Smooth muscle cell (in vitro differentiated cells): ENCODE measurements at regions not wholly inside any gene's neighbourhood (a gene's known extent, or its start where the extent isn't known, plus 50 kb on each side); places are given as distances from the start of the nearest gene placed in this dataset.

Source experiments
- DNase-seq: peaks from one replicate; lab custom pipeline; 2025; ENCODE audit not compliant: unreplicated experiment; lab: John Stamatoyannopoulos, UW
- H2AFZ ChIP-seq: fragments of 200-600 bp; sonication (generic); 2 replicates; pipeline ENCODE4 v1.6.0; 2016; ENCODE audit warnings: antibody characterized with exemption, low read depth, mild to moderate bottlenecking
- H3F3A ChIP-seq: fragments of 200-600 bp; sonication (generic); 2 replicates; pipeline ENCODE4 v1.6.0; 2017; ENCODE audit warnings: antibody characterized with exemption, low read depth
- H3K27ac ChIP-seq: fragments of 200-600 bp; sonication (generic); 2 replicates; pipeline ENCODE4 v1.5.1; 2016; ENCODE audit warnings: low read depth, mild to moderate bottlenecking
- H3K27me3 ChIP-seq: fragments of 200-600 bp; sonication (generic); 2 replicates; pipeline ENCODE4 v1.6.1; 2016; ENCODE audit warnings: low read depth, mild to moderate bottlenecking
- H3K36me3 ChIP-seq: fragments of 200-600 bp; sonication (generic); 2 replicates; pipeline ENCODE4 v1.5.1; 2016; ENCODE audit warnings: low read depth
- H3K4me1 ChIP-seq: fragments of 200-600 bp; sonication (generic); 2 replicates; pipeline ENCODE4 v1.5.1; 2016; ENCODE audit warnings: low read depth
- H3K4me2 ChIP-seq: fragments of 200-600 bp; sonication (generic); 2 replicates; pipeline ENCODE4 v1.6.0; 2016; ENCODE audit warnings: mild to moderate bottlenecking
- H3K4me3 ChIP-seq: fragments of 200-600 bp; sonication (generic); 2 replicates; pipeline ENCODE4 v1.5.1; 2016; ENCODE audit warnings: mild to moderate bottlenecking
- H3K79me2 ChIP-seq: fragments of 200-600 bp; sonication (generic); 2 replicates; pipeline ENCODE4 v1.6.0; 2016; ENCODE audit warnings: low read depth, mild to moderate bottlenecking
- H3K9ac ChIP-seq: fragments of 200-600 bp; sonication (generic); 2 replicates; pipeline ENCODE4 v1.6.0; 2016; ENCODE audit warnings: low read depth
- H3K9me3 ChIP-seq: fragments of 200-600 bp; sonication (generic); replicated peaks from 2 replicates; pipeline ENCODE4 v1.5.1; 2016; ENCODE audit warnings: low read depth
- H4K20me1 ChIP-seq: fragments of 200-600 bp; sonication (generic); 2 replicates; pipeline ENCODE4 v1.6.0; 2016; ENCODE audit warnings: low read depth
- CTCF ChIP-seq: fragments of 200-600 bp; sonication (generic); IDR thresholded peaks from 2 replicates; pipeline ENCODE4 v1.5.1; 2017; ENCODE audit warnings: borderline replicate concordance, mild to moderate bottlenecking, antibody characterized with exemption; ENCODE audit not compliant: insufficient read depth, poor library complexity, severe bottlenecking
- WGBS: methylation state at CpG from one replicate; pipeline ENCODE4 v1.1.7; 2016; ENCODE audit warnings: low lambda C conversion rate; 5-methylcytosine and 5-hydroxymethylcytosine counted together

GRCh38 chr14:97233319-97233985 is 436.3 kb downstream of the VRK1 start:
- no peak overlapping the region for H3K4me3 ChIP-seq
- H2AFZ ChIP-seq = no peak overlapping the region
- no peaks in the 10 kb centered on the region for H3K9me3 ChIP-seq
- no peak for TF ChIP-seq CTCF
- H3K9ac ChIP-seq = no peak overlapping the region
- H3K36me3 ChIP-seq = no peaks in the 10 kb centered on the region
- H3K4me1 ChIP-seq = no peaks in the 10 kb centered on the region
- H4K20me1 ChIP-seq = no peaks in the 10 kb centered on the region
- peaks cover 10% of the 10 kb centered on the region for H3K27me3 ChIP-seq
- no peaks in the 10 kb centered on the region for H3F3A ChIP-seq
- DNase-seq = no peak
- no peak overlapping the region for H3K27ac ChIP-seq
- H3K79me2 ChIP-seq = no peaks in the 10 kb centered on the region
- H3K4me2 ChIP-seq = no peak overlapping the region
- 79% methylated on average over 9 of the region's 9 CpGs for WGBS

DNA sequence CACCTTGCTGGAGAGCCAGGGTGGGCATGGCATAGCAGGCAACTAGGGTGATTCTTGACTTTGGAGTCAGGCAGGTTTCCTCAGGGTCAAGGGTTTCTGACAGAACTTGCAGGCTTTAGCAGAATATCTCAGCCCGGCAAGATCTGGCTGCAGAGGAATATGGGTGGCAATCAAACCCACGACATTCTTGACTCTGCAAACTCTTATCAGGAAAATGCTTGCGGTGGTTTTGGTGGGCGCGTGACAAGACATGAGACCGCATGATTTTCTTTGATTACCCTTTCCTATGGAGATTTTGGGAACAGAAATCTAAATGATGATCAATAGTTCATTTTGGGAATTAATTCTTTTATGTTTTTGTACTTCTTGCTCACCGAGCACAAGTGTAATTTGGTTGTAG is 449.5 kb downstream of the VRK1 start:
- 90% methylated on average over 7 of the region's 7 CpGs for WGBS

DNA sequence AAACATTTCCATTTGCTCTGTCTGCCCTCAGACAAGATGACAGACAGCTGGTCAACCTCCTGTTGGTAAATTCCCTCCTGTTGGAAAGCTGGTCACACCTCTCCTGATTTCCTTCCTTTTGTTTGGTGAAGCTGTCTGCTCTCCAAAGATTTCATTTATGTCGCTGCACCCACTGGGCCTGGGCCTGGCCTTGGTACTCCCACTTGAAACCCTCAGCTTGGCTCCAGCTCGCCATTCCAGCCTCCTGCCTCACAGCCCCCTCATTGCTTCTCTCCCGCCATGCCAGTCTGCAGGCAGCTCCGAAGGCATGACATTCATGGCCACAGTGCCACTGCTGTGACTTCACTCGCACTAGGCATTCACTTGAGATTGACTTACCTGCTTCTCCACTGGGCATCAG is 451.8 kb downstream of the VRK1 start:
- 92% methylated on average over 5 of the region's 5 CpGs for WGBS

More for the DNA sequence above, 449.5 kb downstream of the VRK1 start:
- no peak for DNase-seq
- TF ChIP-seq CTCF = no peak
- no peaks in the 10 kb centered on the region for H3K9me3 ChIP-seq
- H3K4me1 ChIP-seq = no peaks in the 10 kb centered on the region
- no peaks in the 10 kb centered on the region for H3K36me3 ChIP-seq
- H3K4me3 ChIP-seq = no peak overlapping the region
- no peaks in the 10 kb centered on the region for H4K20me1 ChIP-seq
- H3K9ac ChIP-seq = no peak overlapping the region
- H3F3A ChIP-seq = no peaks in the 10 kb centered on the region
- no peak overlapping the region for H3K4me2 ChIP-seq
- H3K27me3 ChIP-seq = peaks cover 23% of the 10 kb centered on the region
- no peaks in the 10 kb centered on the region for H3K79me2 ChIP-seq
- H2AFZ ChIP-seq = no peak overlapping the region
- H3K27ac ChIP-seq = no peak overlapping the region

More for the DNA sequence above, 451.8 kb downstream of the VRK1 start:
- H3K9me3 ChIP-seq = no peaks in the 10 kb centered on the region
- H4K20me1 ChIP-seq = no peaks in the 10 kb centered on the region
- no peaks in the 10 kb centered on the region for H3F3A ChIP-seq
- no peaks in the 10 kb centered on the region for H3K79me2 ChIP-seq
- peaks cover 22% of the 10 kb centered on the region for H3K27me3 ChIP-seq
- no peak for DNase-seq
- no peaks in the 10 kb centered on the region for H3K36me3 ChIP-seq
- H3K4me2 ChIP-seq = no peak overlapping the region
- no peaks in the 10 kb centered on the region for H3K4me1 ChIP-seq
- H2AFZ ChIP-seq = no peak overlapping the region
- no peak for TF ChIP-seq CTCF
- H3K27ac ChIP-seq = no peak overlapping the region
- no peak overlapping the region for H3K4me3 ChIP-seq
- no peak overlapping the region for H3K9ac ChIP-seq
